SHP77 (cell line): ENCODE measurements at regions not wholly inside any gene's neighbourhood (a gene's known extent, or its start where the extent isn't known, plus 50 kb on each side); places are given as distances from the start of the nearest gene placed in this dataset.

Experiments used
- DNase-seq, 2 experiments: peaks; one replicate each; lab custom pipeline; 2025; lab: John Stamatoyannopoulos, UW

- no peak for DNase-seq
These were observed 174.2 kb downstream of the BUD13 start for GRCh38 chr11:116598556-116598955.

GRCh38 chr11:116598036-116598435 lies 174.8 kb downstream of the BUD13 start:
- no peak for DNase-seq

GRCh38 chr11:116596346-116597260 lies 176.2 kb downstream of the BUD13 start:
- DNase-seq, result no peak

- DNase-seq, result peak; percentile 22 to 30
These were observed 177.4 kb downstream of the BUD13 start for GRCh38 chr11:116595305-116595880.

- no peak for DNase-seq
These were observed 181.8 kb downstream of the BUD13 start for GRCh38 chr11:116590844-116591570.

GRCh38 chr11:116589402-116589801 lies 183.4 kb downstream of the BUD13 start:
- no peak for DNase-seq

- no peak for DNase-seq
These were observed 186.4 kb downstream of the BUD13 start for GRCh38 chr11:116586392-116586791.

GRCh38 chr11:116582571-116582970 lies 190.2 kb downstream of the BUD13 start:
- DNase-seq, result no peak

GRCh38 chr11:116581349-116581748 lies 191.4 kb downstream of the BUD13 start:
- DNase-seq, result no peak

GRCh38 chr11:116580799-116581198 lies 192.0 kb downstream of the BUD13 start:
- DNase-seq, result no peak

GRCh38 chr11:116579857-116580727 lies 192.7 kb downstream of the BUD13 start:
- DNase-seq, result no peak

GRCh38 chr11:116579031-116579653 lies 193.6 kb downstream of the BUD13 start:
- no peak for DNase-seq

GRCh38 chr11:116577956-116578355 lies 194.8 kb downstream of the BUD13 start:
- no peak for DNase-seq

GRCh38 chr11:116577273-116577672 lies 195.5 kb downstream of the BUD13 start:
- no peak for DNase-seq

- DNase-seq, result no peak
These were observed 196.3 kb downstream of the BUD13 start for GRCh38 chr11:116576526-116576925.

GRCh38 chr11:116567721-116568242 lies 205.0 kb downstream of the BUD13 start:
- DNase-seq, result no peak

GRCh38 chr11:116563712-116564047 lies 209.1 kb downstream of the BUD13 start:
- no peak for DNase-seq

- DNase-seq, result no peak
These were observed 209.6 kb downstream of the BUD13 start for GRCh38 chr11:116563028-116563711.

- DNase-seq, result no peak
These were observed 212.2 kb downstream of the BUD13 start for GRCh38 chr11:116560589-116560988.

GRCh38 chr11:116558504-116559211 lies 214.1 kb downstream of the BUD13 start:
- DNase-seq, result no peak
